ENCODE measurements at regions not wholly inside any gene's neighbourhood (a gene's known extent, or its start where the extent isn't known, plus 50 kb on each side); places are given as distances from the start of the nearest gene placed in this dataset.

- TF ChIP-seq CTCF (IDR thresholded peaks at IDR 0.05), result no peak
- Histone ChIP-seq H3K4me1 (ENCODE audit: control insufficient read depth in 1 of 2, low read depth in 2 of 2) (no peaks in the 10 kb centered on the region), H3K27me3 (replicated peaks; ENCODE audit: insufficient read depth) (no peaks in the 10 kb centered on the region), H3K9me3 (no peaks in the 10 kb centered on the region), H3K36me3 (no peaks in the 10 kb centered on the region), H3K4me3 (no peak overlapping the region), H3K27ac (no peak overlapping the region)
- no peak for DNase-seq (ENCODE audit: low spot score)
- ATAC-seq (ENCODE audit: insufficient number of reproducible peaks, low FRiP score, low read depth), result no peak
Observed at GRCh38 chr12:127560041-127560478, 706.9 kb upstream of the TMEM132C start.

GRCh38 chr12:127562816-127563215, 704.2 kb upstream of the TMEM132C start:
- H3K36me3 ChIP-seq, result no peaks in the 10 kb centered on the region
- H3K4me3 ChIP-seq, result no peak overlapping the region
- no peaks in the 10 kb centered on the region for H3K9me3 ChIP-seq
- ATAC-seq (ENCODE audit: insufficient number of reproducible peaks, low FRiP score, low read depth) (no peak), DNase-seq (ENCODE audit: low spot score) (no peak)
- H3K27me3 ChIP-seq (replicated peaks; ENCODE audit: insufficient read depth), result no peaks in the 10 kb centered on the region
- H3K27ac ChIP-seq, result no peak overlapping the region
- H3K4me1 ChIP-seq (ENCODE audit: control insufficient read depth in 1 of 2, low read depth in 2 of 2), result no peaks in the 10 kb centered on the region
- TF ChIP-seq CTCF (IDR thresholded peaks at IDR 0.05), result no peak

DNA sequence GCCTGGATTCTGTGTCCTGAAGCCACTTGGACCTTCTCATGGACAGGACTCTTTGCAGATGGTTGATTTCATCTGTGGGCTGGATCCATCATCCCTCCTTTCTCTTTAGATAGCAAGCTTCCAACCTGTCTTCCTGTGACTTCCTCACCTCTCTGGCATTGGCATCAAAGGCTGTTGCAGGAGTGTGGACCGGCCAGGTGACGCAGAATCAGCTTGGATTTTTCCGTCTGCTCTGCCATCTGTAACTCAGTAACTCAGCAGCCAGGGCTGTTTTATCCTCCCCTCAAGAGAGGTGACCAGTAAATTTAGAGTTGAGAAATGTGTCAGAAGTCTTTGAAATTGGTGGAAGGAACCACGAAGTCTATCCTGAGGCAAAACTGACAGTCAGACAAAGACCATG, 701.7 kb upstream of the TMEM132C start:
- no peaks in the 10 kb centered on the region for H3K9me3 ChIP-seq
- no peaks in the 10 kb centered on the region for H3K27me3 ChIP-seq (replicated peaks; ENCODE audit: insufficient read depth)
- no peak overlapping the region for H3K27ac ChIP-seq
- TF ChIP-seq CTCF (IDR thresholded peaks at IDR 0.05), result no peak
- DNase-seq (ENCODE audit: low spot score), result no peak
- no peaks in the 10 kb centered on the region for H3K4me1 ChIP-seq (ENCODE audit: control insufficient read depth in 1 of 2, low read depth in 2 of 2)
- ATAC-seq (ENCODE audit: insufficient number of reproducible peaks, low FRiP score, low read depth), result no peak
- H3K4me3 ChIP-seq, result no peak overlapping the region
- no peaks in the 10 kb centered on the region for H3K36me3 ChIP-seq

DNA sequence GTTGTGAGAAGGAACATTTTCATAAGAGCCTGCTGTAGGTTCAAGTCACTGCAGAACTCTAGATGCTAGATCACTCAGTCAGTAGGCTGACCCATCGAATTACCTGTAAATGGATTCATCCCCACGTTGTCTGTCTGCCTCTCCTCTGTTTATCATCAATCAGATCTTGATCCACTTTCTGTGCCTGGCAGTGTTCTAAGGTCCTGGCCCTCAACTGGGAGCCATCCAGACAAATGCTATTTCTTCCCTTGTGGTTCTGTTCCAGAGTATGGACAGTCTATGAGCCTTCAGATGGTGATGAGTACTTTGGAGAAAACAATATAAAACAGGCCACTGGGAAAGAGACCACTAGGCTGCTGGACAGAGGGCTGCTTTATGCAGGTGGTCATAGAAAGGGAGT, 699.4 kb upstream of the TMEM132C start:
- Histone ChIP-seq H3K4me1 (ENCODE audit: control insufficient read depth in 1 of 2, low read depth in 2 of 2) (peaks cover 0 to 11% of the 10 kb centered on the region in 2 donors), H3K27ac (no peak overlapping the region), H3K9me3 (no peaks in the 10 kb centered on the region), H3K36me3 (no peaks in the 10 kb centered on the region), H3K4me3 (no peak overlapping the region), H3K27me3 (replicated peaks; ENCODE audit: insufficient read depth) (no peaks in the 10 kb centered on the region)
- no peak for TF ChIP-seq CTCF (IDR thresholded peaks at IDR 0.05)
- no peak for ATAC-seq (ENCODE audit: insufficient number of reproducible peaks, low FRiP score, low read depth)
- DNase-seq (ENCODE audit: low spot score), result no peak

DNA sequence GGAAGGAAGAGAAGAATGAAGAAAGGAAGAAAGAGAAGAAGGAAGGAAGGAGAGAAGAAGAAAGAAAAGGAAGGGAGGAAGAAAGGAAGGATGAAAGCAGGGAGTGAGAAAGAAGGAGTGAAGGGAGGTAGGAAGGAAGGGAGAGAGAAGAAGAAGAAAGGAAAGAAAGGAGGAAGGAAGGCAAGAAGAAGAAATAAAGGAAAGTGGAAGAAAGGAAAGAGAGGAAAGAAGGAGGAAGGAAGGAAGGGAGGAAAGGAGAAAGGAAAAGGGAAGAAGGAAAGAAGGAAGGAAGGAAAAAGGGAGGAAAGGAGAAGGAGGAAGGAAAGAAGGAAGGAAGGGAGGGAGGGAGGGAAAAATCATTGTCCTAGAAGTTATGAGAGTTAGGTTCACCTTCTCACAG, 696.6 kb upstream of the TMEM132C start:
- ATAC-seq (ENCODE audit: insufficient number of reproducible peaks, low FRiP score, low read depth) (no peak), DNase-seq (ENCODE audit: low spot score) (no peak)
- Histone ChIP-seq H3K9me3 (no peaks in the 10 kb centered on the region), H3K4me3 (no peak overlapping the region), H3K27me3 (replicated peaks; ENCODE audit: insufficient read depth) (no peaks in the 10 kb centered on the region), H3K27ac (peak overlapping the region in 1 of 2 donors; percentile 21), H3K4me1 (ENCODE audit: control insufficient read depth in 1 of 2, low read depth in 2 of 2) (peaks cover 0 to 11% of the 10 kb centered on the region in 2 donors), H3K36me3 (no peaks in the 10 kb centered on the region)
- TF ChIP-seq CTCF (IDR thresholded peaks at IDR 0.05), result no peak
